PC-3 (cell line): ENCODE measurements at regions not wholly inside any gene's neighbourhood (a gene's known extent, or its start where the extent isn't known, plus 50 kb on each side); places are given as distances from the start of the nearest gene placed in this dataset.

Experiments
- EZH2 ChIP-seq: fragments of 300-600 bp; sonication (generic); IDR thresholded peaks from one replicate; pipeline ENCODE4 v1.6.1; 2017; ENCODE audit warnings: antibody characterized with exemption, mild to moderate bottlenecking, low read length; ENCODE audit not compliant: unreplicated experiment
- EZH2phosphoT487 ChIP-seq: fragments of 300-600 bp; sonication (generic); IDR thresholded peaks from 2 replicates; pipeline ENCODE4 v1.6.1; 2018; ENCODE audit warnings: mild to moderate bottlenecking, antibody characterized with exemption, low read length, borderline replicate concordance
- TF ChIP-seq, protein P1 (sequence below): fragments of 300-600 bp; sonication (generic); conservative IDR thresholded peaks from 2 replicates; pipeline ENCODE4 v1.5.1; 2017; ENCODE audit warnings: antibody characterized with exemption, low read depth, mild to moderate bottlenecking, low read length

DNA sequence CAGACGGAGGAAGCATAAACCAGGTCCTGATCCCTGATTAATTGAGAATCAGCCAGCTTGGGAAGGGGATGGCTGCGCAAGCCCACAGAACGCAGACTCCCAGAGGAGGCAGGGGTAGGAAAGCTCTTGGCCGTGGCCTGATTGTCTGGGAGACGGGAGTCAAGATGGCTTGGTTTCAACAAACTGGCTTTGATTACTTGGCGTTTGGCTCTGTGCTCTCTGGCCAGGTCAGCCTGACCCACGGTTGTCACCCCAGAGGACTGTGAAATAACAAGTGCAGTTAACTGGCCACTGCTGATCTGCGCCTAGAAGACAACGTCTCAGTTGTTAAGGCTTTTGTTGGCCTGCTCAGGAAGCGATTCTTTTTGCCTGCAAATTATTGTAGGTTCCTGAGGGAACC is 387.0 kb upstream of the PROK2 start:
- TF ChIP-seq, protein P1, sequence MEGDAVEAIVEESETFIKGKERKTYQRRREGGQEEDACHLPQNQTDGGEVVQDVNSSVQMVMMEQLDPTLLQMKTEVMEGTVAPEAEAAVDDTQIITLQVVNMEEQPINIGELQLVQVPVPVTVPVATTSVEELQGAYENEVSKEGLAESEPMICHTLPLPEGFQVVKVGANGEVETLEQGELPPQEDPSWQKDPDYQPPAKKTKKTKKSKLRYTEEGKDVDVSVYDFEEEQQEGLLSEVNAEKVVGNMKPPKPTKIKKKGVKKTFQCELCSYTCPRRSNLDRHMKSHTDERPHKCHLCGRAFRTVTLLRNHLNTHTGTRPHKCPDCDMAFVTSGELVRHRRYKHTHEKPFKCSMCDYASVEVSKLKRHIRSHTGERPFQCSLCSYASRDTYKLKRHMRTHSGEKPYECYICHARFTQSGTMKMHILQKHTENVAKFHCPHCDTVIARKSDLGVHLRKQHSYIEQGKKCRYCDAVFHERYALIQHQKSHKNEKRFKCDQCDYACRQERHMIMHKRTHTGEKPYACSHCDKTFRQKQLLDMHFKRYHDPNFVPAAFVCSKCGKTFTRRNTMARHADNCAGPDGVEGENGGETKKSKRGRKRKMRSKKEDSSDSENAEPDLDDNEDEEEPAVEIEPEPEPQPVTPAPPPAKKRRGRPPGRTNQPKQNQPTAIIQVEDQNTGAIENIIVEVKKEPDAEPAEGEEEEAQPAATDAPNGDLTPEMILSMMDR, result no peak
- TF ChIP-seq EZH2phosphoT487 (no peak), EZH2 (no peak)
